Right renal pelvis (tissue), 4 donors: ENCODE measurements at regions not wholly inside any gene's neighbourhood (a gene's known extent, or its start where the extent isn't known, plus 50 kb on each side); places are given as distances from the start of the nearest gene placed in this dataset.

Experiments used
- DNase-seq, 4 donors: peaks; one replicate each; pipeline ENCODE4 v3.0.0-alpha.2; 2013; ENCODE audit warnings: low read depth in 4 of 4, low spot score in 3 of 4, missing footprints in 1 of 4

GRCh38 chr2:39609917-39610316 is 55.8 kb upstream of the TMEM178A start:
- no peak for DNase-seq

- DNase-seq: no peak
Observed at GRCh38 chr2:39615675-39616074, 50.0 kb upstream of the TMEM178A start.
